ENCODE measurements at regions not wholly inside any gene's neighbourhood (a gene's known extent, or its start where the extent isn't known, plus 50 kb on each side); places are given as distances from the start of the nearest gene placed in this dataset.

DNA sequence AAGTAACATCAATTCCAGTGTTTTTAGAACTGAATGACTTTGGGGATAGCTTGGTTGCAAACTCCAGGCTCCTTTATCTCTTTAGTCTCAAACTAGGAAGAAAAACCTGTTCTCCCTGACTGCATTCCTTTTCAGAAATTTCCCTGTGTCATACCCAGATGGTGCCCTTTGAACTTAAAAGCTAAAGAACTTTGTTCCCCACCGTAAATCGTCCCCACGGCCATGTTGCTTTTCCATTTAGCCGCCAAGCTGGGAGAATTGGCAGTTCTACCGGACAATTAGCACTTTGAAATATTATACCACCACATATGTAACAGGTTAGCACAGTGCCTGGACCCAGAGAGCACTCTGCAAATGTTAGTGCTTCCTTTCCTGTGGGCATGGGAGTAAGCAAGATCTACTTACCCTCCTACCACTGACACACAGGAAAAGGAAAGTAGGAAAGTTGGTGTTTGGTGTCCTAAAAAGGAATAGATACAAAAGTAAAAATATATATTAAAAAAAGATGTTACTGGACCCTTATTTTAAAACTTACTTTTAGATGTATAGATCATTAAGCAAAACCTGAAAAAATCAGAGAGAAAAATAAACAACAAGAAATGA, 191.9 kb upstream of the MIR17HG start:
- TF ChIP-seq HOXA7 (CRISPR knock-in tag; IDR thresholded peaks at IDR 0.05; ENCODE audit: borderline replicate concordance) (no peak), SCRT1 (tag by site-specific recombination; IDR thresholded peaks at IDR 0.05; ENCODE audit: borderline replicate concordance) (no peak), ZBTB20 (tag by site-specific recombination; IDR thresholded peaks at IDR 0.05) (no peak), CTCF (tag by site-specific recombination; IDR thresholded peaks at IDR 0.05) (no peak), ZNF596 (tag by site-specific recombination; IDR thresholded peaks at IDR 0.05) (no peak), ZNF184 (tag by site-specific recombination; IDR thresholded peaks at IDR 0.05) (no peak), ZNF843 (tag by site-specific recombination; IDR thresholded peaks at IDR 0.05) (no peak), ZBTB10 (tag by site-specific recombination; IDR thresholded peaks at IDR 0.05) (no peak), ZNF423 (tag by site-specific recombination; IDR thresholded peaks at IDR 0.05) (no peak), ZNF311 (tag by site-specific recombination; IDR thresholded peaks at IDR 0.05; ENCODE audit: borderline replicate concordance) (no peak), ZNF544 (tag by site-specific recombination; IDR thresholded peaks at IDR 0.05) (no peak)
- TF ChIP-seq, protein P1, sequence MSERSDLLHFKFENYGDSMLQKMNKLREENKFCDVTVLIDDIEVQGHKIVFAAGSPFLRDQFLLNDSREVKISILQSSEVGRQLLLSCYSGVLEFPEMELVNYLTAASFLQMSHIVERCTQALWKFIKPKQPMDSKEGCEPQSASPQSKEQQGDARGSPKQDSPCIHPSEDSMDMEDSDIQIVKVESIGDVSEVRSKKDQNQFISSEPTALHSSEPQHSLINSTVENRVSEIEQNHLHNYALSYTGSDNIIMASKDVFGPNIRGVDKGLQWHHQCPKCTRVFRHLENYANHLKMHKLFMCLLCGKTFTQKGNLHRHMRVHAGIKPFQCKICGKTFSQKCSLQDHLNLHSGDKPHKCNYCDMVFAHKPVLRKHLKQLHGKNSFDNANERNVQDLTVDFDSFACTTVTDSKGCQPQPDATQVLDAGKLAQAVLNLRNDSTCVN (tag by site-specific recombination; optimal IDR thresholded peaks at IDR 0.05) = no peak

All from HEK293 (cell line).